OCI-LY1 (cell line): ENCODE measurements at regions not wholly inside any gene's neighbourhood (a gene's known extent, or its start where the extent isn't known, plus 50 kb on each side); places are given as distances from the start of the nearest gene placed in this dataset.

Experiments used
- H2AFZ ChIP-seq: fragments of 200-600 bp; sonication (generic), shearing (Covaris generic); 2 replicates; pipeline ENCODE4 v1.6.0; 2014; ENCODE audit warnings: antibody characterized with exemption, mild to moderate bottlenecking, low read length
- H3F3A ChIP-seq: fragments of 200-600 bp; sonication (generic), shearing (Covaris generic); 2 replicates; pipeline ENCODE4 v1.6.0; 2014; ENCODE audit warnings: mild to moderate bottlenecking, antibody characterized with exemption, low read length, moderate library complexity; ENCODE audit not compliant: insufficient read depth
- H3K27ac ChIP-seq: fragments of 200-600 bp; sonication (generic); 2 replicates; pipeline ENCODE4 v1.5.1; 2014; ENCODE audit warnings: low read length, mixed run types, mild to moderate bottlenecking, low read depth; ENCODE audit not compliant: poor library complexity, severe bottlenecking
- H3K27me3 ChIP-seq: fragments of 200-600 bp; sonication (generic); 2 replicates; pipeline ENCODE4 v1.6.0; 2014; ENCODE audit warnings: antibody characterized with exemption, mild to moderate bottlenecking, low read length, moderate library complexity; ENCODE audit not compliant: insufficient read depth
- H3K36me3 ChIP-seq: fragments of 200-600 bp; sonication (generic); 2 replicates; pipeline ENCODE4 v1.6.1; 2014; ENCODE audit warnings: mild to moderate bottlenecking, antibody characterized with exemption, low read length, moderate library complexity, mixed read lengths; ENCODE audit not compliant: insufficient read depth
- H3K4me1 ChIP-seq: fragments of 200-600 bp; sonication (generic); 2 replicates; pipeline ENCODE4 v1.5.1; 2014; ENCODE audit warnings: mild to moderate bottlenecking, low read length, moderate library complexity; ENCODE audit not compliant: insufficient read depth, severe bottlenecking
- H3K4me2 ChIP-seq: fragments of 200-600 bp; sonication (generic), shearing (Covaris generic); 2 replicates; pipeline ENCODE4 v1.6.1; 2014; ENCODE audit warnings: low read length
- H3K4me3 ChIP-seq: fragments of 200-600 bp; sonication (generic); 2 replicates; pipeline ENCODE4 v1.5.1; 2014; ENCODE audit warnings: low read length, low read depth, mild to moderate bottlenecking, mixed read lengths; ENCODE audit not compliant: poor library complexity, severe bottlenecking
- H3K79me2 ChIP-seq: fragments of 200-600 bp; shearing (Covaris generic); 2 replicates; pipeline ENCODE4 v1.6.1; 2016; ENCODE audit warnings: mixed run types, low read length, mixed read lengths; ENCODE audit not compliant: insufficient read depth
- H3K9ac ChIP-seq: fragments of 200-600 bp; sonication (generic), shearing (Covaris generic); 2 replicates; pipeline ENCODE4 v1.6.1; 2014; ENCODE audit warnings: mild to moderate bottlenecking, low read length, mixed read lengths
- H3K9me2 ChIP-seq: fragments of 200-600 bp; sonication (generic), shearing (Covaris generic); 2 replicates; pipeline ENCODE4 v1.6.1; 2014; ENCODE audit warnings: low read depth, mild to moderate bottlenecking, low read length, mixed read lengths
- H3K9me3 ChIP-seq: fragments of 200-600 bp; shearing (Covaris generic); 2 replicates; pipeline ENCODE4 v1.6.1; 2014; ENCODE audit warnings: low read length, mixed read lengths
- H4K20me1 ChIP-seq: fragments of 200-600 bp; sonication (generic), shearing (Covaris generic); 2 replicates; pipeline ENCODE4 v1.6.0; 2016; ENCODE audit warnings: mild to moderate bottlenecking, low read length; ENCODE audit not compliant: insufficient read depth
- CTCF ChIP-seq: fragments of 200-600 bp; sonication (generic), shearing (Covaris generic); IDR thresholded peaks from 2 replicates; pipeline ENCODE4 v1.5.1; 2017; ENCODE audit warnings: mild to moderate bottlenecking, antibody characterized with exemption, low read length, moderate library complexity, mixed read lengths
- EZH2 ChIP-seq: fragments of 200-600 bp; sonication (generic), shearing (Covaris generic); IDR thresholded peaks from 2 replicates; pipeline ENCODE4 v1.8.0; 2017; ENCODE audit warnings: borderline replicate concordance, mixed run types, mild to moderate bottlenecking, antibody characterized with exemption, low read length, moderate library complexity, mixed read lengths

GRCh38 chr6:120431841-120432240, 902.4 kb downstream of the TBC1D32 start:
- H3K9ac ChIP-seq: no peak overlapping the region
- no peak overlapping the region for H2AFZ ChIP-seq

DNA sequence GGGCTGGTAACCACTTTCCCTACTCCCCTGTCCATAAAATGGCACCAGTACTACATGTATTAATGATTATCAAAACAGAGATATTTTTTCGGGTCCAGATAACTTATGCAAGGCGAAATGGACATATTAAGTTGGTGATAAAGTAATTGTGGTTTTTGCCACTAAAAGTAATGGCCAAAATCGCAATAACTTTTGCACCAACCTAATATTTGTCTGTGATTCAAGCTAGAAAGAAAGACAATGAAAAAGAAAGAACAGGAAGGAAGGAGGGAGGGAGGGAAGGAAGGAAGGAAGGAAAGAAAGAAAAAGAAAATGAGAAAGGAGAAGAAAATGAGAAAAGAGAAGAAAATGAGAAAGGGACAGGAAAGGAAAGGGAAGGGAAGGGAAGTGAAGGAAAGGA, 922.9 kb downstream of the TBC1D32 start:
- Histone ChIP-seq H3K9me2 (no peaks in the 10 kb centered on the region), H3K36me3 (no peaks in the 10 kb centered on the region), H3F3A (no peaks in the 10 kb centered on the region), H3K4me3 (no peak overlapping the region), H3K27me3 (no peaks in the 10 kb centered on the region), H4K20me1 (no peaks in the 10 kb centered on the region), H3K9ac (no peak overlapping the region), H3K79me2 (no peaks in the 10 kb centered on the region), H3K4me1 (no peaks in the 10 kb centered on the region), H3K27ac (no peak overlapping the region), H2AFZ (no peak overlapping the region), H3K9me3 (no peaks in the 10 kb centered on the region), H3K4me2 (no peak overlapping the region)
- TF ChIP-seq EZH2 (no peak), CTCF (no peak)

More at GRCh38 chr6:120431841-120432240, 902.4 kb downstream of the TBC1D32 start:
- Histone ChIP-seq H3K27ac (no peak overlapping the region), H3K4me1 (no peaks in the 10 kb centered on the region), H3K79me2 (no peaks in the 10 kb centered on the region), H3K36me3 (no peaks in the 10 kb centered on the region), H3K27me3 (no peaks in the 10 kb centered on the region), H3K4me2 (no peak overlapping the region), H4K20me1 (no peaks in the 10 kb centered on the region), H3F3A (no peaks in the 10 kb centered on the region), H3K4me3 (no peak overlapping the region), H3K9me2 (no peaks in the 10 kb centered on the region), H3K9me3 (no peaks in the 10 kb centered on the region)
- TF ChIP-seq EZH2: no peak
- TF ChIP-seq CTCF: no peak

- H3K79me2 ChIP-seq: no peaks in the 10 kb centered on the region
- H3K9me2 ChIP-seq: no peaks in the 10 kb centered on the region
- no peak overlapping the region for H3K4me2 ChIP-seq
- H3K9ac ChIP-seq: no peak overlapping the region
- H3K9me3 ChIP-seq: no peaks in the 10 kb centered on the region
- H3K27me3 ChIP-seq: no peaks in the 10 kb centered on the region
- H2AFZ ChIP-seq: no peak overlapping the region
- H3K4me3 ChIP-seq: no peak overlapping the region
- no peaks in the 10 kb centered on the region for H3K36me3 ChIP-seq
- TF ChIP-seq CTCF: no peak
- TF ChIP-seq EZH2: no peak
- no peak overlapping the region for H3K27ac ChIP-seq
- no peaks in the 10 kb centered on the region for H4K20me1 ChIP-seq
- no peaks in the 10 kb centered on the region for H3K4me1 ChIP-seq
- H3F3A ChIP-seq: no peaks in the 10 kb centered on the region
These were observed 923.7 kb downstream of the TBC1D32 start for GRCh38 chr6:120410586-120410985.
